22Rv1 (cell line): ENCODE measurements at regions not wholly inside any gene's neighbourhood (a gene's known extent, or its start where the extent isn't known, plus 50 kb on each side); places are given as distances from the start of the nearest gene placed in this dataset.

Source experiments
- H3K27ac ChIP-seq: fragments of 450-650 bp; 2 replicates; pipeline ENCODE4 v1.5.1; 2017
- ZFX ChIP-seq: fragments of 450-650 bp; IDR thresholded peaks from 2 replicates; pipeline ENCODE4 v1.6.1; 2017; ENCODE audit warnings: antibody characterized with exemption, borderline replicate concordance
- TF ChIP-seq, protein P1 (sequence below): fragments of 450-650 bp; IDR thresholded peaks from 2 replicates; pipeline ENCODE4 v1.5.1; 2017; ENCODE audit warnings: mild to moderate bottlenecking

DNA sequence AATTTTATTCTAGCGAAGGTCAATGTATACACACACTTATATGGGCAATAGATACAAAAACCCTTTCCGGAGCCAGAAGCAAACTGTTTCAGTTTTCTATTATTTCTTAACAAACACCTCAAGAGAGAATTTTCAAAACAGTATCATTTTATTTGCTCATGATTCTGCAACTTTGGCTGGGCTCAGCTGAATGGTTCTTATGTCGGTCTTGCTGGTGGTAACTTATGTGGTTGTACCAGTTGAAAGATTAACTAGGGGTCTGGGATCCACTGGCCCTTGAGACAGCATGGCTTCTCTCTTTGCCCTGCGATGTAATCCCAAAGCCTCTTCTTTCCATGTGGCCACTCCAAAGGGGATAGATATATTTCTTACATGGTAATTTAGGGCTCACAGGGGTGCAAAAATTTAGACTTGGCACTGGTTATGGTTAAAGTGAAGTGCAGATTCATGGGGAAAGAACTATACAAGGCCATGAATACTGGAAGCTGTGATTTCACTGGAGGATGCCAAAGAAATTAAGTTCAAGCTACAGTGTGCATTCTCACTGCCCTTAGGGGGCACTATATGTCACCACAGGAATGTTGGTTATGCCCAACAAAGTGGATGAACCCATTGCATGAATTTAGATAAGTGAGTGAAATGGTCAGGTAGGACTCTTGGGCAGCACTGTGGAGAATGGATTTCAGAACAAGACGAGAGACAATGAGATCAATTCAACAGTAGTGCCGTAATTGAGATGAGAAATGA is 94.3 kb upstream of the NAV3 start:
- TF ChIP-seq ZFX: no peak
- TF ChIP-seq, protein P1, sequence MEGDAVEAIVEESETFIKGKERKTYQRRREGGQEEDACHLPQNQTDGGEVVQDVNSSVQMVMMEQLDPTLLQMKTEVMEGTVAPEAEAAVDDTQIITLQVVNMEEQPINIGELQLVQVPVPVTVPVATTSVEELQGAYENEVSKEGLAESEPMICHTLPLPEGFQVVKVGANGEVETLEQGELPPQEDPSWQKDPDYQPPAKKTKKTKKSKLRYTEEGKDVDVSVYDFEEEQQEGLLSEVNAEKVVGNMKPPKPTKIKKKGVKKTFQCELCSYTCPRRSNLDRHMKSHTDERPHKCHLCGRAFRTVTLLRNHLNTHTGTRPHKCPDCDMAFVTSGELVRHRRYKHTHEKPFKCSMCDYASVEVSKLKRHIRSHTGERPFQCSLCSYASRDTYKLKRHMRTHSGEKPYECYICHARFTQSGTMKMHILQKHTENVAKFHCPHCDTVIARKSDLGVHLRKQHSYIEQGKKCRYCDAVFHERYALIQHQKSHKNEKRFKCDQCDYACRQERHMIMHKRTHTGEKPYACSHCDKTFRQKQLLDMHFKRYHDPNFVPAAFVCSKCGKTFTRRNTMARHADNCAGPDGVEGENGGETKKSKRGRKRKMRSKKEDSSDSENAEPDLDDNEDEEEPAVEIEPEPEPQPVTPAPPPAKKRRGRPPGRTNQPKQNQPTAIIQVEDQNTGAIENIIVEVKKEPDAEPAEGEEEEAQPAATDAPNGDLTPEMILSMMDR: 0 out of 2 replicates have a peak, but pooled peaks have one; percentile 20
- no peak overlapping the region for H3K27ac ChIP-seq

DNA sequence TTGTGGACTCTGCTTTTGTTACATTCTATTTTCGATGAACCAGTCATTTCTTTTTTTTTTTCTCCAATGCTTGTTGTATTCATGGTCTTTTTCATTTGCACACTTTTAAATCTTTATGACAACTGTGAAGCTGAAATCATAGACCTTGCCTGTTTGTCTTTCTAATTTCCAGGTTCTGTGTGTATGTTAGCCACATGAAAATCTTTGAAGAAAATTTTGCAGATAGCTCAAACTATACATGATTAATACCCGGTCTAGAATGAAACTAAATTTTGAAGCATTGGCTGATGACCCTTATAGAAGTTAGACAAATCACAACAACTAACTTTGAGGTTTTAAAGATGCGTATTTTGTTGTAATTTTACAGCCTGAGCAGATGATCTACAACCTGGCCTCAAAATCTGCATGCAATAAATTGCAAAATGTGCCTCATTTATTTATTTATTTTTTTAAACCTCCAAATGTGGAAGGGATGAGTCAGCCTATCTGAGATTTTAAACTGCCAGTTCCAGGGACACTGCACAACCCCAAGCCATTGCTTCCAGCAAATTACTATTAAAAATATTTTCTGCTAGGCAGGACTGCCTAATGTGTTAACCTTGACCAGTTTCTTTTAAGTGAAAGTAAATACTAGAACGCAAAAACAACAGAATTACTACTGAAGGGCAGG is 96.3 kb upstream of the NAV3 start:
- no peak for TF ChIP-seq ZFX
- TF ChIP-seq, protein P1: no peak
- no peak overlapping the region for H3K27ac ChIP-seq

DNA sequence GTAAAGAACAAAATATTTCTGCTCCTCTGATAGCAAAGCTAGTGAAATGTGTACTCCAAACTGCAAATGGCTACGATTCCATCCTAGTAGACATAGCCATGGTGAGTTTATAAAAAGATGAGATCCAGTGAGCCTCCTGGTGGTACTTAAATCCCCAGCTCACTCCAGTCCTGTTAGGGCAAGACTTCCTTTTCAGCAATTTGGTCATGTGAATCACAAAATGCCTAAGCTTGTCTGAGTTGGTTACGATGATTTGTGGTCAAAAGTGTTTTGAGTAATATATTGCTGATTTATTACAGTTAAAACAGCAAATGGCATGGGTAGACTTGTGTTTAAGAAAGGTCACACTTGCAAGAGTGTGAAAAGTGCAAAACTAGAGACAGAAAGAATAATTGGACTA is 102.7 kb upstream of the NAV3 start:
- H3K27ac ChIP-seq: no peak overlapping the region
- TF ChIP-seq ZFX: no peak
- TF ChIP-seq, protein P1: no peak

DNA sequence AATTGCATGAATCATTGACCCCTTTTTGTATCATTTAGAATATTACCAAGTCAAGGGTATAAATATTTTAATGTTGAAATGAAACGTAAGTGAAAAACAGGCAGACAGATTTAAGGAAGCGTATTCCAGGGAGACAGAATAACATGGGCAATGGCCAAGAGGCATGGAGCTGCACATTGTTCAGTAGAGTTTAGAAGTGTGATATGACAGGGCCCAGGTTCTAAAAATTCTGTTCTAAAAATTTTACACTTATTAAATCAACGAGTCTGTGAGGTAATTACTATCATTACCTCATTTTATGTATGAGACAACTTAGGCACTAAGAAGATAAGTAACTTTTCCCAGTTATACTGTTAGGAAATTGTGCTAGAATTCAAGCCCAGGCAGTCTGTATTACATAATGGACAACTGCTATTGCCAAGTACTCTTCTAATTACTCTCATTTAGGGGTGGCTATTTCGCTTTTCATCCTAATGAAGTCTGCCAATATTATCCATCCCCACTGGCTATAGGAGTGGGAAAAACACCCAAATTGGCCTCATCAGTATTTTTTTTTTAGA is 103.2 kb upstream of the NAV3 start:
- TF ChIP-seq, protein P1: no peak
- TF ChIP-seq ZFX: no peak
- H3K27ac ChIP-seq: no peak overlapping the region

DNA sequence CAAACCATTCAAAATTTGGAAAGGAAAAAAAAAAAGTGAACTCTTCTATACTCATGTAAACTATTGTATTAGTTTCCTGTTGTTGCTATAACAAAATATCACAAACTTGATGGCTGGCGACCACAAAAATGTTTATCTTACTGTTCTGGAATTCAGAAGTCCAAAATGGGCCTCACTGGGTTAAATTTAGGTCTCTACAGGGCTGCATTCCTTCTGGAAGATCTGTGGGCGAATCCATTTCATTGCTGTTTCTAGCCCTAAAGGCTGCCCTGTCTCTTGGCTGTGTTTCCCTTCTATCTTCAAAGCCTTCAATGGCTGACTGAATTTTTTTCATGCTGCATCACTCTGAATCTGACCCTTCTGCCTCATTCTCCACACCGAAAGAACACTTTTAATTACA is 105.1 kb upstream of the NAV3 start:
- no peak overlapping the region for H3K27ac ChIP-seq
- TF ChIP-seq, protein P1: no peak
- no peak for TF ChIP-seq ZFX

DNA sequence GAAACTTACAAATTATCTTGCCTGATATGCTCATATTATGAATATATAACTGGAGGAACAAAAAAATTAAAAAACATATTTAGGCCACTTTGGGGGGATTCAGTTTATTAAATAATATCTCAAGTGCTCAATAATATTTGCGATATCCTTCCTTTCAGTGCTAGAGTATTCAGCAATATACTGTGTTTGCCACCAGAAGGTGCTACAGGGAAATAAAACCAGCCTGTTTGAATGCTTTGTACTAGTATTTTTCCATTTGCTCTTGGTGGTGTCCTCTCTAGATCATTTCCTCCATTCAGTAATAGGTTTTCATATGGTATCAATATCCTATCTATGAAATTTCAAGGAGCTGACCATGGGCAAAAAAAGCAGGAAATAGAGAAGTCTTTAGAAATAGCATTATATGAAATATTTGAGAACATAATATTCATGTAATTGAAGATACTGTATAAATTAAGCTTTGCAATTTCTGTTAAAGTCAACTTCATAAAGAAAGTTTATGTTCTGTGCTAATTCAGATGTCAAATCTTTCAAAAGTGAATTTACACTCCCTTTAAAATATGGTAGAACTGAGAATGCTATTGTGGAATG is 106.2 kb upstream of the NAV3 start:
- no peak overlapping the region for H3K27ac ChIP-seq
- no peak for TF ChIP-seq ZFX
- TF ChIP-seq, protein P1: peak; percentile 93

DNA sequence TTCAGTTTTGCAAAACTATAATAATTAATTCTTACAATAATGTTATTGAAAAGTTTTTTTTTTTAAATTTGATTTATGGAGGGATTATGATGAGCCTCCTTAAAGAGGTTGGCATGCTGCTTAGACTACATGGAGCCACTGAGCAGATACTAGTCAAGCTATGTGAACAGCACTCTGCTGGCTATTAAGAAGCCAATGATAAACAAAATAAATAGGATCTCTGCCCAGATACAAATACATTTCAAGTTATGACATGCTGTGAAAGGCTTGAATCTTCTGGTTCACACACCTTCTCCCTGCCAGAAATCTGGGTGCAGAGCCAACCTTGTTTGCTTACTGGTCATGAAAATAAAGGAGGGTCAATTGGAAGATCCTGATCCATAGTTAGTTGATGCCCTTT is 107.4 kb upstream of the NAV3 start:
- TF ChIP-seq, protein P1: no peak
- no peak for TF ChIP-seq ZFX
- H3K27ac ChIP-seq: no peak overlapping the region
